ENCODE measurements at regions not wholly inside any gene's neighbourhood (a gene's known extent, or its start where the extent isn't known, plus 50 kb on each side); places are given as distances from the start of the nearest gene placed in this dataset.

DNA sequence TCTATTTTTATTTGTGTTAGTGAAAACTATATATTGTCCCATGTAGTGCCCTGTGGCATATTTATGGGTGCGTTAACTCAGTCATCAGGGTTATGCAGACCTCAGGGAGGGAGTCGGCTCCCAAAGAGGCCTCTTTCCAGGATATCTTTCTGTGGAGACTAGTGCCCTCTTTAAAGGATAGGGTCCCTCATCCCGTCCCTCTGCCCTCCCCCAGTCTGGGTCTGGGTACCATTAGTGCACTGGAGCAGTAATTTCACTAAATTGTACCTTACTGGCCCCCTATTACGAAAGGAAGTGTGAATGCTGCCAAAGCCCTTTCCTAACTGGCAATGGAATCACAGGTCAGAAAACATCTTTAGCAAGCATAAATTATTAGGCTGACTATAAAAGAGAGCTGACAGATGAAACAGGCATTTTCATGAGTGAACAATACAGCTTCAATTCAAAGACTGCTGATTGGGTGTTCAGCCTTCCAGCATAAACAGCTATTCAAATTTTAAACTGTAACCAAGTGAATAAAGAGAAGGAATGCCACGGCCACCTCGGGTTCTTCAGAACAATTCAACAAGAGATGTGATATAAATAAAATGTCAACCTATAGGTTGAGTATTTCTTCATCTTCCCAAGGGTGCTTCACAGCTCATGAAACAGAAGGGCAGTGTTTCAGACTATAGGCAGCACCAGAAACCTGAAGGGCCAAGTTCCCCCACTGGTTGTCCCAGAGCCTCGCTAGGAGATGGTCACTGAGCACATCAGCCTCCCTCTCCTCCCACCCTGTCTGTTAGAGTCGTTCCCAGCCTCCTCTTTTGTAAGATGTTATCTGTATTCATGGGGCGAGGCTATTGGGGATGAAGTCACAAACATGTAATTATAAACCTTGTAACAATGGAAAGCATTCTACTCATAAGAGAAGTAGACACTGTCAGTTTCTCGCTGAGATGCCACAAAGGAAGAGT lies 318.7 kb downstream of the TMEM161B start:
- no peak for DNase-seq (ENCODE audit: low spot score)

GRCh38 chr5:87948486-87948885 lies 320.2 kb downstream of the TMEM161B start:
- no peak for DNase-seq (ENCODE audit: low spot score)

DNA sequence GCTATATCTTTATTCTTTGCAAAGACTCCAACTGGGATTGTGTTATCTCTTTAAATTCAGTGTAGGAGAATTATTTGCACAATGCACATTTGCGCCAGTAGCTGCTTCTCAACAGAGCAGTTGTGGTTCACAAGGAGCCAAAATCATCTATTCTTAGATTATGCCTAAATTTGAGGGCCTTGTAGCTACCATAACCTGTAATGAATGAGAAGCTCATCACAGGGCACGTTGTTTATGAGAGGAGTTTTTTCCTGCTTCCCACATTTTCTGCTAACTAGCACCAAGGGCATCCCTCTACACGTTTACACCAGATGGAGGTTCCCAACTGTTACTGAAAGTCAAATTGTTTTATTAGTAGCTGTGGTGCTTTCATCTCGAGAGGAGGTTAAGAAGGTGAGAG lies 322.4 kb downstream of the TMEM161B start:
- no peak for DNase-seq (ENCODE audit: low spot score)

DNA sequence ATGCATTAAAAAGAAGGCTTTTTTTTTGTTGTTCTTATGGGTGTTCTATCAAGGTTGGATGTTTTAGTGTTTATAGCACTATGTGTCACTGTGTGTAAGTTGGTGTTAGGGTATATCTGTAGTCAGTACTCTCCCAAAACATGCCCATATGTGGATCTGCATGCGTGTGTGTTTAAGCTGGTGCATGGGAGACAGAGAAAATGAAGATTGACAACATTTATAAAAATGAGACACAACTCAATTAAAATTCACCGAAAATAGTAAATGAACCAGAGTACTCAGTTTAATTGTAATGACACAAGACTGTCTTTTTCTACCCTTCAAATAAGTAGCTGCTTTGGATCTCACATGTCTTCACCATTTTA lies 323.4 kb downstream of the TMEM161B start:
- DNase-seq (ENCODE audit: low spot score): no peak

DNA sequence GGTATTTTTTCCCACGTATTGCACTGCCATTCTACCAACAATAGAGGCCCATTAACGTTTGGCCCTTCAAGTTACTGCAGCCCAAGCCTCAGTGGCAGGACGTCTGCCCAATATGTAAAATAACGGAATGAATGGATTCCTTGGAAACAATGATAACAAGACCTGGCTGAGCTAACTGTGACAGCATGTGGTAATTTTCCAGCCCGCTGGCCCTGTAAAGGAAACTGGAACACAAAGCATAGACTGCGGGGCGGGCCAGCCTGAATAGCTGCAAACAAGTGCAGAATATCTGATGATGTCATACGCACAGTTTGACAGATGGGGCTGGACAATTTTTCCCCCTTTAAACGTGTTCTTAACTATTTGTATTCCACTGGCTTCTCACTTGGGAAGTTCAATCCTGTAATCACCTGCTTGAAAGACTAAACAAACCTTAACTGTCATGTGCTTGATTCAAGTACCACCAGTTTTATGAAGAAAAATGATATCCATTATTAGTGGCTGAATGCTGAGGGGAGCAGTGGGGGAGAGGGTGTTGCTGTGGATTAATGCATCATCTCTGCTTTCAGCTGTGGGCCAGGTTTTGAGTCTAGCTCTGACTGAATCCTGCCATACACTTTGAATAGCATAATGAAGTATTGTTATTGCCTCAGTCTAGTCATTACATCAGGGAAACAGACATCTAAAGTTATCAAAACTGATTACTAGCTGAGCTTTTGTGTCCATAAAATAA lies 323.9 kb downstream of the TMEM161B start:
- DNase-seq (ENCODE audit: low spot score): peak; percentile 1

DNA sequence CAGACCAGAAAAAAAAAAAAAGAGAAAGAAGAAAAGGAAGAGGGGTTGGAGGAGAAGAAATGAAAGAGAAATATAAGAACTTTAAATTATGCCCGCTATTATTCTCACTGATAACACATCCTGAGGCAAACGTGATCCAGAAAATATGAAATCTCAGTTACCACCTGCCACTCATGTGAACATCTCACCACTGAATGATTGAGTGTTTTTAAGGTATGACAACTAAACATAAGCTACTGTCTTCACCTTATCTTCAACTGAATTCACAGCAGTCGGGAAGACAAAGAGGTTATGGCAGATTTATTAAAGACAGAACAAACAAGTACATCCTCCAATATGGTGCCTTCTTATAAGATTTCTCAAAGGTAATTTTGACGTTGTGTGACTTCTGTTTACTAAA lies 327.9 kb downstream of the TMEM161B start:
- DNase-seq (ENCODE audit: low spot score): no peak

DNA sequence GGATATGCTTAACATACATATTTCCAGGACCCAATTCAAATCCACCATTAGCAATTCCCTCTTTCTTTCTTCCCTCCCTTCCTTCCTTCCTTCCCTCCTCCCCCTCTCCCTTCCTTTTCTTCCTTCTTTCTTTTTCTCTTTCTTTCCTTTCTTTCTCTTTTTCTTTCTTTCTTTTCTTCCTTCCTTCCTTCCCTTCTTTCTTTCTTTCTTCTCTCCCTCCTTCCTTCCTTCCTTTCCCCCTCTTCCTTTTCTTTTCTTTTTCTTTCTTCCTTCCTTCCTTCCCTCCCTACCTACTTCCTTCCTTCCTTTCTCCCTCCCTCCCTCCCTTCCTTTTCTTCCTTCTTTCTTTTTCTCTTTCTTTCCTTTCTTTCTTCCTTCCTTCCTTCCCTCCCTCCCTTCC lies 332.0 kb downstream of the TMEM161B start:
- DNase-seq (ENCODE audit: low spot score): no peak

DNA sequence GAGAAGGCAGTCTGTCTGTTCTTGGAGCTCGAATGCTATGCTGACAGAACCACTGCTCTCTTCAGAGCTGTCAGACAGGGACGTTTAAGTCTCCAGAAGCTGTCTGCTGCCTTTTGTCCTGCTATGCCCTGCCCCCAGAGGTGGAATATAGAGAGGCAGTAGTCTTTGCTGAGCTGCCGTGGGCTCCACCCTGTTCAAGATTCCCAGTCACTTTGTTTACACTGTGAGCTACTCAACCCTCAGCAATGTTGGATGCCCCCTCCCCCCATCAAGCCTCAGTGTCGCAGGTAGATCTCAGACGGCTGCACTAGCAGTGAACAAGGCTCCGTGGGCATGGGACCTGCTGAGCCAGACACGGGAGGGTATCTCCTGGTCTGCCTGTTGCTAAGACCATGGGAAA lies 344.2 kb downstream of the TMEM161B start:
- DNase-seq (ENCODE audit: low spot score): no peak

DNA sequence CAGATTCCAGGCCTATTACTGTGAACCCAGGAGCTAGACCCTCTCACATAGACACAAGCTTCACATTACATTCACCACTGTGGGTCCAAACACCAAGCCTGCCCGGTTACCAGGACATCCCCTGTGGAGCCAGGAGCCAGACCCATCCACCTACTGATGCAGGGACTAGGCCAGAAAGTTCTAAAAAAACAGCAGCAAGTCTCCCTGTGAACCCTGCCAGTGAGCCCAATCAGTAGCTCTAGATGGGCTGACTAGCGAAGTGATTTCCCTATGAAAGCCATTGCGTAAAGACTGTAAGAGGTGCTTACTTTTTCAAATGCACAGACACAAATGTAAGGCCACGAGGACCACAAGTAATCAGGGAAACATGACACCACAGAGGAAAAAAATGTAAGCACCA lies 352.3 kb downstream of the TMEM161B start:
- DNase-seq (ENCODE audit: low spot score): no peak

GRCh38 chr5:87912419-87912818 lies 356.2 kb downstream of the TMEM161B start:
- DNase-seq (ENCODE audit: low spot score): no peak

DNA sequence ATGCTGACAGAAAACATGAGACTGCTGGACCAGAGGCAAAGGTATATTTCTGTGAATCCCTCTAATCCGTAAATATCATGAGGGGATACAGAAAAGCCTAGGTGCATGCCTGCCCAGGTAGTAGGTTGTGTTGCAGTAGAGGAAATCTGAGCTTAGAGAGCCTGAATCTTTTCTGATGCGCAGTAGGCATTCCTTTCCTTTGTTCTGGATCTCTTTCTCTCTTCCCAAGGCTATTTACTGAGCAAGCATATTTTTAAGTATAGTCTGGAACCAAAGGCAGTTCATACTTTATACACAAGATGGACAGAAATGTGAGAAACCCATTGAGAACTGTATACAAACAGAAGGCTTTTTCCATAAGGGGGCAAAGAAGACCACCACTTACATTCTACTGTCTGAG lies 359.3 kb downstream of the TMEM161B start:
- DNase-seq (ENCODE audit: low spot score): no peak

DNA sequence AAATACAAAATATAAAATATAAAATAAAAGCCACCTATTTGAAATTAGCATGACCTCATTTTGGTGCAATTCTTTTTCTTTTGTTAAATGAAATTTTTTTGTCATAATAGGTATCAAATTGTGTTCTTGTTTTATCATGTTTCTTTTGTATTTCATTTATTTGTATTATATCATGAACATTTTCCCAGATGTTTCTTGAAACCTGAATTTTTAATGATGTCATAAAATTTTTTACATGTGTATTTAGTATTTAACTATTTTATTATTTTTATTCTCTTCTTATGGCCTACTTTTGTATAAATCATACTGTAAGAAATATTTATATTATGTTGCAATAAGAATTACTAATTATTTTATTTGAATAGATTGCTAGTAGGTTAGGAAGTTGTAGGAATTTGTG lies 361.7 kb downstream of the TMEM161B start:
- DNase-seq (ENCODE audit: low spot score): no peak

- peak; percentile 58 for DNase-seq (ENCODE audit: low spot score)
Measured at GRCh38 chr5:87900419-87900818, 368.2 kb downstream of the TMEM161B start.

DNA sequence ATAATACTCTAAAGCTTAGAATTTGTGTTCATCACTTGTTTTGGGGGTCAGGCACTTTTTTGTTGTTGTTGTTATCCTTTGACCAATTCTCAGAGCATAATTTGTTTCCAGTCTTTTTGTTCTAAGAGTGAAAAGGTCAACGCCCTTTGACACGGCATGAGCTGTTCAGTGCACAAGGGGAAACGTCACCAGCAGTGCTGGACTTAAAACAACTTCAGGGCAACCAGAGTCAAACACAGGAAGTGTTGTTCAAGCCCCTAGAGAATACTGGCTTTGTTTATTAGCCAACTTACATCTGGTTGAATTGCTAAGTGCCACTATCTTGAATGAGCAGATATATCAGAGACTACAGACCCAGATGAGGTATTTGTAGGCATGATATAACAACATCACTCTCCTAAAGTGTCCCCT lies 368.9 kb downstream of the TMEM161B start:
- peak; percentile 95 for DNase-seq (ENCODE audit: low spot score)

GRCh38 chr5:87899208-87899661 lies 369.4 kb downstream of the TMEM161B start:
- peak; percentile 65 for DNase-seq (ENCODE audit: low spot score)

GRCh38 chr5:87898574-87898973 lies 370.1 kb downstream of the TMEM161B start:
- no peak for DNase-seq (ENCODE audit: low spot score)

DNA sequence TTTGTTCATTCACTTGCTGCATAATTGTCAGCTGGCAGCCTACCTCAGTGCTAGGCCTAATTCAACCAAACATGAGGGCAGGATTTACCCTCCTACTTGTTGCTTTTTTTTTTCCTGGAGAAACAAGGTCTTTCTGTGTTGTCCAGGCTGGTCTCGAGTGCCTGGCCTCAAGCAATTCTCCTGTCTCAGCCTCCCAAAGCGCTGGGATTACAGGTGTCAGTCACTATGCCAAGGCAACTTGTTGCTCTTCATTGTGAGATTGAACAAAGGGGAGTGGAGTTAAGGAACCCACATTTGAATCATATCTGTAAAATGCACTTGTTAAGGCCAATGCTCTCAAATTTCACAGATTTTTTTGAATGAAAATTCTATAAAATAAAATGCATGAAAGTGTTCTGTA lies 380.5 kb downstream of the TMEM161B start:
- no peak for DNase-seq (ENCODE audit: low spot score)

DNA sequence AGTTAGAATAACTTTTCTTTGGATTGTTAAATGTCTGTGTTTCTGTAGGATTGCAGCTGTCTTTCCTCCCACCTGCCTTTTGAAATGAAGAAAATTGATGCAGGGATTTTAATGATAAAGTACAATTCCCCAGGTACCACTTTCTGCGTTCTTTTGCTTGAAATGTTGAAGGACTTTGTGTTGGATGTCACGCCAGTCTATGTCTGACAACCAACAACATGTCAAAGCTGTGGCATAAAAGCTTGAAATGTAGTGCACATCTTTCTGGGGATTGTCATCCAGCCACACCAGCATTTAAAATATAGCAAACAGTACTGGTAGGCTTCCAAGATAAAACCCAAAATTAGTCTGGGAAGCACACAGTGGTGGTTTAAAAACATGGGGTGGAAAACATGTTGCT lies 381.4 kb downstream of the TMEM161B start:
- DNase-seq (ENCODE audit: low spot score): no peak

DNA sequence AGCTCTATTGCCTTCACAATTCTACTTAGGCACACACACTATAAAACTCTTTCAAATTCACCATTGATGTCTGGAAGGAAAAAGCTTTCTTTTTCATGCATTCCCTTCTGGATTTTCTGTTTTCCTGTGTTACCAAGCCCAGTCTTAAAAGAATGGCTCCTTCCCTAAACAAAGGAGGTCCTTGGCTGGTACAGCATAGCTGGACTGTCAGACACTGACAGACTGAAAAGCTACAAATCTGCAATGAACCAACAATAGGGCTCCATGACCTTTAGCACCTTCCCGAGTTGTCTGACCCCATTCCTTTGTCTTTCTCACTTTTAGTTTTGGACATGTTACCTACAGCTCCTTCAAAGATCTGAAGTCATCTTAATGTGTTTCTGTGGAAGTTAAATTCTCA lies 382.5 kb downstream of the TMEM161B start:
- DNase-seq (ENCODE audit: low spot score): no peak

GRCh38 chr5:87885758-87886157 lies 382.9 kb downstream of the TMEM161B start:
- DNase-seq (ENCODE audit: low spot score): peak; percentile 7

- DNase-seq (ENCODE audit: low spot score): no peak
Measured at GRCh38 chr5:87877495-87877894, 391.1 kb downstream of the TMEM161B start.

- peak; percentile 16 for DNase-seq (ENCODE audit: low spot score)
Measured at GRCh38 chr5:87877023-87877422, 391.6 kb downstream of the TMEM161B start.

DNA sequence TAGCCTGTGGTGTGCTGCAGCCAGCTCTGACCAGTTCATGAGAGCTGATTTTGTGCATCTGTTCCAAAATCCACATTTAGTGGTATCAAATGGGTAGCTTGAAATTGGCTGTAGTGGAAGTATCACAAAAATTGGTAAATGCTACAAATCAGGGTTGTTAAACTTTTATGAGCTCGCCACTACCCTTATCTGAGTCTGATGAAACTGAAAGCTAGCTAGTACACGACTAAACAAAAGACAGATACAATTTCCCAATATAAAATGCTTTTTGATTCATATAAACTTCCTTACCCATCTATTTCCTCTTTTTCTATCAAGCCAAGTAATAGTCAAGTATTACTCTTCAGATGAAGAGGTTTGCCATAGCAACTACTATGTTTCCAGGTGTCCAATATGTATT lies 392.0 kb downstream of the TMEM161B start:
- DNase-seq (ENCODE audit: low spot score): no peak
